T47D (cell line): ENCODE measurements at regions not wholly inside any gene's neighbourhood (a gene's known extent, or its start where the extent isn't known, plus 50 kb on each side); places are given as distances from the start of the nearest gene placed in this dataset.
A peak's percentile ranks its signal among the peaks of the same experiment; 100 is the strongest.
"Not testable (repeated sequence)": the region's sequence is repeated elsewhere in the genome, so short reads cannot be mapped to it uniquely, and the experiment has no call there.

Source experiments
- DNase-seq, 2 experiments: peaks; one replicate each; pipeline versions ENCODE4 v3.0.0 to v3.0.0-alpha.2; 2011 to 2012; ENCODE audit warnings: low read depth in 1 of 2, low spot score in 1 of 2
- JUND ChIP-seq: IDR thresholded peaks from 2 replicates; pipeline ENCODE4 v1.6.1; 2012; ENCODE audit warnings: low read depth
- in situ Hi-C: cut with HindIII; loops from 2 replicates; pipeline ENCODE4 v1.10.0; 2016; ENCODE audit warnings: low sequenced_read_pairs, low pct_unique_long_range_greater_than_20kb

GRCh38 chr16:87016046-87017035 lies 300.9 kb downstream of the C16orf95 start:
- TF ChIP-seq JUND, result no peak
- in situ Hi-C loops, result no loop called here

GRCh38 chr16:87017371-87018012 lies 299.7 kb downstream of the C16orf95 start:
- DNase-seq, result peak in 1 of 2 experiments; percentile 23
- in situ Hi-C loops, result no loop called here
- TF ChIP-seq JUND, result no peak

More at GRCh38 chr16:87016046-87017035, 300.9 kb downstream of the C16orf95 start:
- DNase-seq, result no peak

- in situ Hi-C loops, result no loop called here
- DNase-seq, result no peak
- TF ChIP-seq JUND, result no peak
Observed at GRCh38 chr16:87025676-87026075, 291.5 kb downstream of the C16orf95 start.

- no peak for DNase-seq
- in situ Hi-C loops, result no loop called here
- TF ChIP-seq JUND, result no peak
Observed at GRCh38 chr16:87027056-87027616, 290.1 kb downstream of the C16orf95 start.

- TF ChIP-seq JUND, result no peak
- in situ Hi-C loops, result no loop called here
- no peak for DNase-seq
Observed at GRCh38 chr16:87028481-87029320, 288.5 kb downstream of the C16orf95 start.

- TF ChIP-seq JUND, result no peak
- no peak for DNase-seq
- in situ Hi-C loops, result no loop called here
Observed at GRCh38 chr16:87032554-87032953, 284.6 kb downstream of the C16orf95 start.

- no peak for DNase-seq
- in situ Hi-C loops, result no loop called here
- TF ChIP-seq JUND, result no peak
Observed at GRCh38 chr16:87033021-87033471, 284.1 kb downstream of the C16orf95 start.

GRCh38 chr16:87033541-87034300 lies 283.5 kb downstream of the C16orf95 start:
- no peak for TF ChIP-seq JUND
- no peak for DNase-seq
- in situ Hi-C loops, result no loop called here

GRCh38 chr16:87034317-87034716 lies 282.9 kb downstream of the C16orf95 start:
- DNase-seq, result no peak
- no peak for TF ChIP-seq JUND
- in situ Hi-C loops, result no loop called here

GRCh38 chr16:87035053-87035452 lies 282.1 kb downstream of the C16orf95 start:
- in situ Hi-C loops, result no loop called here
- no peak for DNase-seq
- no peak for TF ChIP-seq JUND

GRCh38 chr16:87037012-87037411 lies 280.2 kb downstream of the C16orf95 start:
- TF ChIP-seq JUND, result no peak
- in situ Hi-C loops, result no loop called here
- DNase-seq, result no peak

- in situ Hi-C loops, DNase-seq: not testable (repeated sequence)
Observed at GRCh38 chr16:87038528-87038927, 278.7 kb downstream of the C16orf95 start.
